Prostate gland (tissue), 2 donors: ENCODE measurements at regions not wholly inside any gene's neighbourhood (a gene's known extent, or its start where the extent isn't known, plus 50 kb on each side); places are given as distances from the start of the nearest gene placed in this dataset.

Source experiments
- POLR2A ChIP-seq: fragments of 450-650 bp; IDR thresholded peaks from one replicate; pipeline ENCODE4 v1.6.1; 2016; ENCODE audit warnings: antibody characterized with exemption, mild to moderate bottlenecking
- POLR2AphosphoS5 ChIP-seq: sonication (generic); formaldehyde crosslinking; IDR thresholded peaks from one replicate; pipeline ENCODE4 v1.6.1; 2017; ENCODE audit warnings: antibody characterized with exemption
- TF ChIP-seq, protein P1 (sequence below), 4 experiments: fragments of 200-600 bp in 2 of 4; fragments of 450-650 bp in 2 of 4; sonication (generic) in 2 of 4; IDR thresholded peaks; 1 replicate in 3 of 4; 2 replicates in 1 of 4; pipeline ENCODE4 v1.5.1; 2016 to 2019; ENCODE audit warnings: antibody characterized with exemption in 4 of 4, mild to moderate bottlenecking in 2 of 4, moderate library complexity in 2 of 4

DNA sequence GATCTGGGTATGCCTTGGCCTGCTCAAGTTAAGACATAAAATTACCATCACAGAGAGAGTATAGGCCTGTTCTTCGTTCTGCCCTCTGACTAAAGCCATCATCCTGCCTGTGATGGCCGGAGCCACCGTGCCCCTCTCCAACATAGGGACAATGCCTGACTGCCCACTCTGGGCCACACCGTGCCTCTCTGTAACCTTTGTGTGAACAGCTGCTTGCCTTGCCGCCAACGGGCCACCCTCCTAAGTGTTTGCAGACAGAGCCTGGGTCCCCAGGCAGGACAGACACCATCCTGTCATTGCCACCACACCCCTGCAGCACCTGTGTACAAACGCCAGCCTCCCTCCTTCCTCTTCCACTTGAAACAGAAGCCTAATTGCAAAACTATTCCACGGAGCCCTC is 298.7 kb upstream of the TENM3 start:
- TF ChIP-seq, protein P1, sequence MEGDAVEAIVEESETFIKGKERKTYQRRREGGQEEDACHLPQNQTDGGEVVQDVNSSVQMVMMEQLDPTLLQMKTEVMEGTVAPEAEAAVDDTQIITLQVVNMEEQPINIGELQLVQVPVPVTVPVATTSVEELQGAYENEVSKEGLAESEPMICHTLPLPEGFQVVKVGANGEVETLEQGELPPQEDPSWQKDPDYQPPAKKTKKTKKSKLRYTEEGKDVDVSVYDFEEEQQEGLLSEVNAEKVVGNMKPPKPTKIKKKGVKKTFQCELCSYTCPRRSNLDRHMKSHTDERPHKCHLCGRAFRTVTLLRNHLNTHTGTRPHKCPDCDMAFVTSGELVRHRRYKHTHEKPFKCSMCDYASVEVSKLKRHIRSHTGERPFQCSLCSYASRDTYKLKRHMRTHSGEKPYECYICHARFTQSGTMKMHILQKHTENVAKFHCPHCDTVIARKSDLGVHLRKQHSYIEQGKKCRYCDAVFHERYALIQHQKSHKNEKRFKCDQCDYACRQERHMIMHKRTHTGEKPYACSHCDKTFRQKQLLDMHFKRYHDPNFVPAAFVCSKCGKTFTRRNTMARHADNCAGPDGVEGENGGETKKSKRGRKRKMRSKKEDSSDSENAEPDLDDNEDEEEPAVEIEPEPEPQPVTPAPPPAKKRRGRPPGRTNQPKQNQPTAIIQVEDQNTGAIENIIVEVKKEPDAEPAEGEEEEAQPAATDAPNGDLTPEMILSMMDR (IDR thresholded peaks at IDR 0.05): no peak
- TF ChIP-seq POLR2A (no peak), POLR2AphosphoS5 (no peak)
